HG03025 (cell line): ENCODE measurements at regions not wholly inside any gene's neighbourhood (a gene's known extent, or its start where the extent isn't known, plus 50 kb on each side); places are given as distances from the start of the nearest gene placed in this dataset.
A peak's percentile ranks its signal among the peaks of the same experiment; 100 is the strongest.

ENCODE experiments used
- ATAC-seq: cut with Tn5 transposase; IDR thresholded peaks from one replicate; pipeline ENCODE4 v1.9.1; 2021; ENCODE audit warnings: mild to moderate bottlenecking, moderate library complexity; ENCODE audit not compliant: unreplicated experiment, low FRiP score

GRCh38 chr12:67794161-67794560 lies 145.6 kb downstream of the DYRK2 start:
- no peak for ATAC-seq

DNA sequence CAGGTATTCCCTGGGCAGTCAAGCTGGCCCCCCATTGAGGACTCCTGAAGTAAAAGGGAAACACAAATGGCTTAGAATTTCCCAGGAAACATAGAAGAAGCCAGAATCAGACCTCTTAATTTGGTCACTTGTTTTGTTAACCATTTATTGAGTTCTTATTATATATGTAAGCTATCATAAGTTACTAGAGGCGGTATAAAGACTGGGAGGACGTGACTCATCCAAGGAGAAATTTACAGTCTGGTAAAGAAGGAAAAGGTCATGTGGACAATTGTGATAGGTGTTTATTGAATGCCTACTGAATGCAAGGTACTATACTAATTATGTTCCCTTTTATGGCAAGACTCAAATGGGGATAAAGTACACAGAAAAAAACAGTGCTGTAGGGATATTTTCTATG lies 146.7 kb downstream of the DYRK2 start:
- ATAC-seq, result no peak

- no peak for ATAC-seq
Observed at GRCh38 chr12:67797185-67797741, 148.7 kb downstream of the DYRK2 start.

- no peak for ATAC-seq
Observed at GRCh38 chr12:67797753-67798152, 149.2 kb downstream of the DYRK2 start.

DNA sequence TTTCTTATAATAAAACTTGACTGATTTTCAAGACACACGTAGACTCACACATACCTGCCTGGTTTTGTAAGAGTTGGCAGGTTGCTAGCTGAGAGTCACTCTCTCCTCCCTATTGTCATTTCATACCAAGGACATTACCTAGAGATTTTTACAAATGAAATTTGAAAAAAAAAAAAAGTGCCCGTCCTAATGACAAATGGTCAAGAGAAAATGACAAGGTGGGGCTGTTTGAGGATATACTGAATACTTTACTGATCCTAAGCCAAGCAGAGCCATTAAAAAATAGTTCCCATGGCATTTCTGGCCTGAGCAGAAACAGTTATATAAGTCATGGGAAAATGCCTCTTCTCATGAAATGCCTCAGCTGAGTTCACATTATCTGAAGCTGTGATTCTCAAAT lies 150.2 kb downstream of the DYRK2 start:
- no peak for ATAC-seq

GRCh38 chr12:67802731-67803130 lies 154.2 kb downstream of the DYRK2 start:
- ATAC-seq, result no peak

DNA sequence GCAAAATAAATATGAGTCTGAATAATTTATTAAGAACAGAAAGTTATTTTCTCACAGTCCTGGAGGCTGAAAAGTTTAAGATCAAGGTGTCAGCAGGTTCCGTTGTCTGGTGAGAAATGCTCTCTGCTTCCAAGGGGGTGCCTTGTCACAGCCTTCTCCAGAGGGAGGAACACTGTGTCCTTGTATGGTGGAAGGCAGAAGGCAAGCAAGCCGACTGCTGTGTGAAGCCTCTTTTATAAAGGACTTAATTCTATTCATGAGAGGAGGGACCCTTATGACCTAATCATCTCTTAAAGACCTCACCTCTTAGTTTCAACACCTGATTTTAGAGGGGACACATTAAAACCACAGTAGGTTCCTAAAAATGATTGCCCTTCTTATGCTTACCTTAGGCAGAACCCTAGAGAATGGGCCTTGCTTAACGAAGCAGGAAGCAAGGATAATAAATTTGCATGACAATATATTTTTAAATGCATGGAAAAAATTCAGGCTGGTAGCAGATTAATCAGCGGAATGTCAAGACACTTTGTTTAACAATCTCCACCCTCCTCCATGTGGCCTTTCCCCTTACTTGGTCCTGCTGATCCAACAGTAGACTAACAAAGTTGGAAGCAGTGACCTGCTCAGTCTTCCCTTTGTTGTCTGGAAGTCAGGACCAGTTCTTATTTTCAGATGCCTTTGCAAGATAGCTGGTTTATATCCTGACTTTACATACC lies 154.9 kb downstream of the DYRK2 start:
- no peak for ATAC-seq

DNA sequence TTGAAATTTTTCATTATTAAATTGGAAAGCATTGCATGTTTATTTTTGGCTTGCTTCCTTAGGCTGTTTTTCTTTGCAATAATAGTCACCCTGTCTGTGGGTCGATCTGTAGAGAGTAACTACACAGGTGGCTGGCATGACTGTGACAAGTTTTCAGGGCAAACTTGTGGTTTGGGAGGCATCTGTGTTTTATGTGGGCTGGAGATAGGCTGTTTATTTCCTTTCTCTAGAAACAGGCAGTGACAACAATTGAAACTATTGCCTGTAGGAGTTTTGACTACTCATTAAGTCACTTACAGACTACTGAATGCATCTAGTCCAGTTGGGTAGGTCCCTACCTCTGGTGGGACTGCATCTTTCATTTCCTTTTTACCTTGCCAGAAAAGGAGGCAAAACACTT lies 155.6 kb downstream of the DYRK2 start:
- ATAC-seq, result peak; percentile 93

GRCh38 chr12:67807814-67808213 lies 159.3 kb downstream of the DYRK2 start:
- ATAC-seq, result no peak

DNA sequence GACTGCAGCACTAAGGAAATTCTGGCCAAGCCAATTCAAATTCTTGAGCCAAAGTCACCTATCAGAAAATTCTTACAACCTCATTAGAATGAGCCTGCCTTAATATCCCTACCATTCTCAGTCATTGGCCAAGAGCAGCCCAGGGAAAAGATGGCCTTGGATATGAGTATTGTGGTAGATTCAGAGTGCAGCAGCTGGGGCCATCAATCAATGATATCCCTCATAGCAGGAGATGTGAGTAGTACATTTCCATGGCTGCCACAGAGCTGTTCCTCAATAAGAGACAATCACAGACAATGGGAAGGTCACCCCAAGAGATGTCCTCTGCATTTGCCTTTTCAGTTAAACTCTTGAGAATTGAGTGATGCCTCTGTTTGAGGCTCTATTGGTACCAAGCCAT lies 161.6 kb downstream of the DYRK2 start:
- ATAC-seq, result no peak

GRCh38 chr12:67811437-67812361 lies 163.2 kb downstream of the DYRK2 start:
- ATAC-seq, result no peak

DNA sequence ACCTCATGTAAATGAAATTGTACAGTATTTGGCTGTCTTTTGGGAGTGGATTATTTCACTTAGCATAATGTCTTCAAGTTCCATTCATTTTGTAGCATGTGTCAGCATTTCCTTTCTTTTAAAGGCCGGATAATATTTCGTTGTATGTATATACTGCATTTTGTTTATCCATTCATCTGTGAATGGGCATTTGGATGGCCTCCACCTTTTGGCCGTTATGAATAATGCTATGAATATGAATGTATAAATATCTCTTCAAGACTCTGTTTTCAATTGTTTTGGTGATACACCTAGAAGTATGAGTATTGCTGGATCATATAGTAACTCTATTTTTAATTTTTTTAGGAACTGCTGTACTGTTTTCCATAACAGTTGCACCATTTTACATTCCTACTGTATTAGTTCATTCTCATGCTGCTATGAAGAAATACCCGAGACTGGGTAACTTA lies 164.9 kb downstream of the DYRK2 start:
- no peak for ATAC-seq

GRCh38 chr12:67816269-67816668 lies 167.7 kb downstream of the DYRK2 start:
- ATAC-seq, result no peak

DNA sequence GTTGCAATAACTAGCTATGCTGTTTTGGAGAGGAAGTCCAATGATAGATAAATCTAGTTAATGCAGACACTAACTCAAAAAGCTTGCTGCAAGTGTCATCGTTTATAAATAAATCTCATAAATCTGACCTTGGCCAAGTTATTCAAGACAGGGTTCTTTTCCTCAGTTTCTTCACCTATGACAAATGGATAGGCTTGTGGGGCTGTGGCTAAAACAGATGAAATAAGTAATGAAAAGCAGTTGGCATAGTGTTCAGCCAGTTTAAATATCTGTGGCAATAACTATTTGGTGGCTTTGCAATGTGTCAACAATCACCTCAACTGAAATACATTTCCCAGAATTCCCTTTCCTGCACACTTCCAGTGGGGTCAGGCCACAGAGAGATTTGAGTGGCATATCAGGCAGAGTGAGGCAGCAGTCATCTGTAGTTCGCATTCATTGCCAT lies 169.9 kb downstream of the DYRK2 start:
- no peak for ATAC-seq

GRCh38 chr12:67819902-67820301 lies 169.3 kb upstream of the IFNG-AS1 start:
- ATAC-seq, result no peak

DNA sequence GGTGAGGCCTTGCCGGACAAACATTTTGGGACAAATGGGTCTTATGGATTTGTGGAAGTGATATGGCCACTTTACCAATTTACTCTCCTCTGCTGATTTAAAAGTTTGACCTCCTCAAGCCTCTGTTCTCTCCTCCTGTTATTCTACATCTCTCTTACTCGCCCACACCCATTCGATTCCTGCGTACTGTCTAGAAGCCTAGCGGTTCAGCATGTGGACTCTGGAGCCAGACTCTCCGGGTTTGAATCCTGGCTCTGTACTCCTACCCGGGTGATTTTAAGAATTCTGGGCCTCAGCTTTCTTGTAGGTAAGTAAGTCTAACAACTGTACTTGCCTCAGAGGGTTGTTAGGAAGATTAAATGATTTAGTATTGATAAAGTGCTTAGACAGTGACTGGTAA lies 168.6 kb upstream of the IFNG-AS1 start:
- no peak for ATAC-seq

DNA sequence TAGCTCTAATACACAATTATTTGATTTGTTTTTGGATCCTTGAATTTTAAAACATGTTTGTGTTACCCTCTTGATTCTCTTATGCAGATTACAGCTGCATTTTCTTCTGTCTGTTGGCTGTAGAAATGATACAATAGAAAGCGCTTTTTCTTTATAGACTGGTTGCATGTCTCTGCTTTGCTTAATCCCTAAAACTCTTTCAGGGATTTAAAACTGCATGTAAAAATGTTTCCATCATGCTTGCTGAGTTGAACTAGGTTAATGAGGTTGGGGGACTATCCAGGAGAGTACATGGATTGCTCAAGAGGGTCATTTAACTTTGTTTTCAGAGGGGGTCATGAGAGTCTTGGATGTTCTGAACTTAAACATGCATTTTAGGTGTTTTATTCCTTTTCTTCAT lies 166.4 kb upstream of the IFNG-AS1 start:
- ATAC-seq, result no peak

DNA sequence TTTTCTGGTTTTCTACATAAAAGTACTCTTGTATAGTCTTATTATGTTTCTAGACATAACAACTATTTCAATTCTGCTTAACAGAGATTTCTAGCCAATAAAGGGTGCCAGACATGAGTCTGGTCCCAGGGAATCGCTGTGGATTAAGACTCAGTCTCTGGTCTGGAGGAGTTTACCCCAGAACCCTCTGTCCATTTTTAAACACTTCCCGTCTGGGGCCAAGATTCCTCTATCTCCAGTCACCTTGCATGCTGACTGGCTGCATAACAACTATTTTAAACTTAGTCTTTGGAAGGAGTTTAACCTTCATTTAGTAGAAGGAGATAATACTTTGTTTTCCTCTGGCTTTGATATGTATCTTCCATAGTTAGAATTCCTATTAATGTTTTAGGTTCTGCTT lies 163.1 kb upstream of the IFNG-AS1 start:
- ATAC-seq, result no peak

GRCh38 chr12:67826946-67827720 lies 162.1 kb upstream of the IFNG-AS1 start:
- ATAC-seq, result no peak

GRCh38 chr12:67827820-67828383 lies 161.3 kb upstream of the IFNG-AS1 start:
- ATAC-seq, result no peak
